Endothelial cell of umbilical vein (primary cell): ENCODE measurements at regions not wholly inside any gene's neighbourhood (a gene's known extent, or its start where the extent isn't known, plus 50 kb on each side); places are given as distances from the start of the nearest gene placed in this dataset.

Source experiments
- BruUV-seq: library from RNA; stranded (reverse); fragments of 400-500 nt; replicated peaks from 2 replicates; lab custom pipeline; 2021; lab: Mats Ljungman, UMichigan
- CTCF ChIA-PET: fragments of 300-600, 350-600 bp; sonication (Branson Sonifier 250); formaldehyde crosslinking; loops from one replicate; lab custom pipeline; 2021; ENCODE audit warnings: antibody characterized with exemption, inconsistent platforms; lab: Charles Lee
- POLR2A ChIA-PET: fragments of 300-600, 350-600 bp; sonication (Branson Sonifier 250); formaldehyde crosslinking; loops from one replicate; lab custom pipeline; 2021; ENCODE audit warnings: antibody characterized with exemption, inconsistent platforms; lab: Charles Lee
- DNase-seq: peaks from one replicate; pipeline ENCODE4 v3.0.0-alpha.2; 2011; ENCODE audit warnings: low read depth, low spot score
- FAIRE-seq: peaks from 2 replicates; lab custom pipeline; 2011; peaks lifted over from hg19 to GRCh38; lab: Jason Lieb, UNC
- H2AFZ ChIP-seq: 2 replicates; pipeline ENCODE4 v1.6.0; 2012; ENCODE audit warnings: low read depth, low read length, control low read depth, inconsistent platforms
- H3K27ac ChIP-seq: 2 replicates; pipeline ENCODE4 v1.5.1; 2011; ENCODE audit warnings: low read depth, mild to moderate bottlenecking, control low read depth, low read length, moderate library complexity; ENCODE audit not compliant: insufficient read depth
- H3K27me3 ChIP-seq, 2 experiments: 2 replicates each; pipeline versions ENCODE4 v1.6.0 to v1.6.1; 2011; ENCODE audit warnings: low read length in 2 of 2, mixed read lengths in 1 of 2; ENCODE audit not compliant: control insufficient read depth in 2 of 2, insufficient read depth in 2 of 2
- H3K36me3 ChIP-seq, 2 experiments: 2 replicates in 1 of 2; 3 replicates in 1 of 2; pipeline ENCODE4 v1.5.1; 2011; ENCODE audit warnings: low read length in 2 of 2, mild to moderate bottlenecking in 1 of 2, moderate library complexity in 1 of 2; ENCODE audit not compliant: control insufficient read depth in 2 of 2, insufficient read depth in 2 of 2; ENCODE audit errors: extremely low read depth in 1 of 2
- H3K4me1 ChIP-seq: 3 replicates; pipeline ENCODE4 v1.5.1; 2011; ENCODE audit warnings: mild to moderate bottlenecking, low read length; ENCODE audit not compliant: control insufficient read depth, insufficient read depth; ENCODE audit errors: extremely low read depth
- H3K4me2 ChIP-seq: 2 replicates; pipeline ENCODE4 v1.6.1; 2011; ENCODE audit warnings: low read length, control low read depth, mixed read lengths; ENCODE audit not compliant: insufficient read depth
- H3K4me3 ChIP-seq, 3 experiments: fragments of 200-600 bp in 1 of 3; sonication (generic), shearing (Covaris generic) in 1 of 3; replicated peaks in 1 of 3; 2 replicates each; pipeline ENCODE4 v1.5.1; 2011 to 2016; ENCODE audit warnings: control low read depth in 3 of 3, low read length in 3 of 3, mild to moderate bottlenecking in 2 of 3, inconsistent platforms in 1 of 3, low read depth in 1 of 3, moderate library complexity in 1 of 3; ENCODE audit not compliant: insufficient read depth in 1 of 3
- H3K79me2 ChIP-seq: 2 replicates; pipeline ENCODE4 v1.6.0; 2012; ENCODE audit warnings: low read length, inconsistent platforms; ENCODE audit not compliant: control insufficient read depth, insufficient read depth
- H3K9ac ChIP-seq: replicated peaks from 2 replicates; pipeline ENCODE3; 2011; ENCODE audit warnings: low read length, control low read depth; ENCODE audit not compliant: insufficient read depth; ENCODE audit errors: extremely low read depth
- H3K9me1 ChIP-seq: replicated peaks from 3 replicates; pipeline ENCODE4 v1.6.0; 2011; ENCODE audit warnings: mild to moderate bottlenecking, low read length; ENCODE audit not compliant: control insufficient read depth, insufficient read depth; ENCODE audit errors: extremely low read depth
- H3K9me3 ChIP-seq: replicated peaks from 2 replicates; pipeline ENCODE4 v1.5.1; 2012; ENCODE audit warnings: low read length, inconsistent platforms; ENCODE audit not compliant: control insufficient read depth, insufficient read depth
- H4K20me1 ChIP-seq: replicated peaks from 2 replicates; pipeline ENCODE3; 2011; ENCODE audit warnings: mild to moderate bottlenecking, low read length; ENCODE audit not compliant: control insufficient read depth, insufficient read depth; ENCODE audit errors: extremely low read depth
- CTCF ChIP-seq, 2 donors: IDR thresholded peaks; 1 replicate in 1 of 2; 2 replicates in 1 of 2; pipeline ENCODE4 v1.5.1; 2011; ENCODE audit warnings: low read length in 2 of 2, mild to moderate bottlenecking in 2 of 2, moderate library complexity in 2 of 2, control low read depth in 1 of 2, inconsistent platforms in 1 of 2, low read depth in 1 of 2; ENCODE audit not compliant: insufficient read depth in 1 of 2; ENCODE audit errors: extremely low read depth in 1 of 2
- EZH2 ChIP-seq: IDR thresholded peaks from 2 replicates; pipeline ENCODE4 v1.6.1; 2012; ENCODE audit warnings: borderline replicate concordance, low read depth, mild to moderate bottlenecking, moderate library complexity, low read length, inconsistent platforms; ENCODE audit not compliant: severe bottlenecking
- GATA2 ChIP-seq: IDR thresholded peaks from 2 replicates; pipeline ENCODE4 v1.7.0; 2011; ENCODE audit warnings: low read depth, mild to moderate bottlenecking, moderate library complexity, mixed read lengths, low read length; ENCODE audit not compliant: insufficient read length, insufficient read depth
- JUN ChIP-seq: IDR thresholded peaks from 2 replicates; pipeline ENCODE4 v1.6.1; 2011; ENCODE audit warnings: borderline replicate concordance, low read depth; ENCODE audit not compliant: insufficient read length, insufficient read depth
- MAX ChIP-seq: IDR thresholded peaks from 2 replicates; pipeline ENCODE4 v1.6.1; 2011; ENCODE audit not compliant: insufficient read depth, insufficient read length
- MYC ChIP-seq: IDR thresholded peaks from one replicate; pipeline ENCODE4 v1.6.1; 2011; ENCODE audit warnings: mild to moderate bottlenecking, low read depth, low read length
- POLR2AphosphoS5 ChIP-seq: IDR thresholded peaks from 2 replicates; pipeline ENCODE4 v1.6.1; 2012; ENCODE audit warnings: low read depth, mild to moderate bottlenecking, control low read depth, low read length, moderate library complexity; ENCODE audit not compliant: insufficient read depth
- dilution Hi-C: fragments of 300-500 bp; cut with MboI; formaldehyde crosslinking; loops from one replicate; pipeline ENCODE4 v1.15.0; 2019; ENCODE audit warnings: low sequenced_read_pairs; ENCODE audit not compliant: extremely low pct_ligation_motif_present
- intact Hi-C: fragments of 100-400 bp; cut with micrococcal nuclease; formaldehyde crosslinking; loops from one replicate; pipeline ENCODE4 v1.10.0; 2022

- Histone ChIP-seq H3K79me2 (no peaks in the 10 kb centered on the region), H2AFZ (no peak overlapping the region), H3K4me1 (no peaks in the 10 kb centered on the region), H3K9me3 (no peaks in the 10 kb centered on the region), H3K27ac (no peak overlapping the region), H3K9ac (no peak overlapping the region), H3K36me3 (no peaks in the 10 kb centered on the region), H3K9me1 (no peaks in the 10 kb centered on the region), H3K4me3 (no peak overlapping the region), H4K20me1 (no peaks in the 10 kb centered on the region), H3K27me3 (no peaks in the 10 kb centered on the region), H3K4me2 (no peak overlapping the region)
- DNase-seq = no peak
- POLR2A ChIA-PET = no interaction called here
- TF ChIP-seq EZH2 (no peak), CTCF (IDR thresholded peaks at IDR 0.05; ENCODE audit: extremely low read depth in 1 of 2, insufficient read depth in 1 of 2, low read depth in 1 of 2, low read length in 2 of 2) (no peak), POLR2AphosphoS5 (no peak), JUN (no peak), MAX (no peak), GATA2 (no peak), MYC (no peak)
- dilution Hi-C loops = no loop called here
- CTCF ChIA-PET = no interaction called here
- intact Hi-C loops = no loop called here
- no TSS peak for BruUV-seq
- no peak for FAIRE-seq
Measured at GRCh38 chr6:163719028-163719742, 304.7 kb downstream of the QKI start.
